ENCODE measurements at regions not wholly inside any gene's neighbourhood (a gene's known extent, or its start where the extent isn't known, plus 50 kb on each side); places are given as distances from the start of the nearest gene placed in this dataset.

- Histone ChIP-seq H3K9me3 (ENCODE audit: control insufficient read depth, low read depth, low read length) (no peaks in the 10 kb centered on the region), H3K9ac (ENCODE audit: control insufficient read depth, extremely low read depth, insufficient read depth, low read length) (no peak overlapping the region), H3K4me3 (ENCODE audit: control insufficient read depth in 2 of 3, extremely low read depth in 1 of 3, insufficient read depth in 2 of 3, low read depth in 1 of 3, low read length in 3 of 3) (no peak overlapping the region), H3K27me3 (ENCODE audit: control insufficient read depth, extremely low read depth, insufficient read depth, low read length) (no peaks in the 10 kb centered on the region), H3K36me3 (ENCODE audit: control insufficient read depth in 2 of 2, extremely low read depth in 1 of 2, insufficient read depth in 2 of 2, low read length in 2 of 2) (peaks cover 24 to 40% of the 10 kb centered on the region in 2 experiments), H3K79me2 (ENCODE audit: control insufficient read depth, insufficient read depth, low read length) (no peaks in the 10 kb centered on the region), H3K4me2 (ENCODE audit: control insufficient read depth, extremely low read depth, insufficient read depth, low read depth, low read length) (no peak overlapping the region), H3K9me1 (ENCODE audit: control insufficient read depth, extremely low read depth, insufficient read depth, low read length) (no peaks in the 10 kb centered on the region), H4K20me1 (ENCODE audit: control insufficient read depth, extremely low read depth, insufficient read depth, low read length) (peaks cover 4% of the 10 kb centered on the region), H3K4me1 (ENCODE audit: control insufficient read depth, extremely low read depth, insufficient read depth, low read length) (no peaks in the 10 kb centered on the region), H3K27ac (ENCODE audit: control insufficient read depth, insufficient read depth, low read length) (no peak overlapping the region), H2AFZ (ENCODE audit: control insufficient read depth, low read length) (no peak overlapping the region)
- dilution Hi-C loops (cut with MboI; ENCODE audit: extremely low pct_ligation_motif_present, low sequenced_read_pairs), result no loop called here
- no peak for DNase-seq (ENCODE audit: low read depth, low spot score)
- FAIRE-seq, result no peak
- no peak for TF ChIP-seq EZH2 (IDR thresholded peaks at IDR 0.05; ENCODE audit: low read length)
- TF ChIP-seq, protein P1, sequence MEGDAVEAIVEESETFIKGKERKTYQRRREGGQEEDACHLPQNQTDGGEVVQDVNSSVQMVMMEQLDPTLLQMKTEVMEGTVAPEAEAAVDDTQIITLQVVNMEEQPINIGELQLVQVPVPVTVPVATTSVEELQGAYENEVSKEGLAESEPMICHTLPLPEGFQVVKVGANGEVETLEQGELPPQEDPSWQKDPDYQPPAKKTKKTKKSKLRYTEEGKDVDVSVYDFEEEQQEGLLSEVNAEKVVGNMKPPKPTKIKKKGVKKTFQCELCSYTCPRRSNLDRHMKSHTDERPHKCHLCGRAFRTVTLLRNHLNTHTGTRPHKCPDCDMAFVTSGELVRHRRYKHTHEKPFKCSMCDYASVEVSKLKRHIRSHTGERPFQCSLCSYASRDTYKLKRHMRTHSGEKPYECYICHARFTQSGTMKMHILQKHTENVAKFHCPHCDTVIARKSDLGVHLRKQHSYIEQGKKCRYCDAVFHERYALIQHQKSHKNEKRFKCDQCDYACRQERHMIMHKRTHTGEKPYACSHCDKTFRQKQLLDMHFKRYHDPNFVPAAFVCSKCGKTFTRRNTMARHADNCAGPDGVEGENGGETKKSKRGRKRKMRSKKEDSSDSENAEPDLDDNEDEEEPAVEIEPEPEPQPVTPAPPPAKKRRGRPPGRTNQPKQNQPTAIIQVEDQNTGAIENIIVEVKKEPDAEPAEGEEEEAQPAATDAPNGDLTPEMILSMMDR (optimal IDR thresholded peaks at IDR 0.05 in 1 of 3, IDR thresholded peaks at IDR 0.05 in 1 of 3, conservative IDR thresholded peaks at IDR 0.05 in 1 of 3; ENCODE audit: extremely low read depth in 1 of 3, insufficient read depth in 2 of 3, low read length in 3 of 3), result no peak
These were observed 76.6 kb upstream of the WWC1 start for GRCh38 chr5:168214886-168215285.

GRCh38 chr5:168215646-168216045, 75.8 kb upstream of the WWC1 start:
- no peak overlapping the region for H3K9ac ChIP-seq (ENCODE audit: control insufficient read depth, extremely low read depth, insufficient read depth, low read length)
- no peak overlapping the region for H2AFZ ChIP-seq (ENCODE audit: control insufficient read depth, low read length)
- FAIRE-seq, result no peak
- H3K4me3 ChIP-seq (ENCODE audit: control insufficient read depth in 2 of 3, extremely low read depth in 1 of 3, insufficient read depth in 2 of 3, low read depth in 1 of 3, low read length in 3 of 3), result no peak overlapping the region
- peaks cover 21 to 37% of the 10 kb centered on the region in 2 experiments for H3K36me3 ChIP-seq (ENCODE audit: control insufficient read depth in 2 of 2, extremely low read depth in 1 of 2, insufficient read depth in 2 of 2, low read length in 2 of 2)
- no peaks in the 10 kb centered on the region for H3K9me1 ChIP-seq (ENCODE audit: control insufficient read depth, extremely low read depth, insufficient read depth, low read length)
- TF ChIP-seq EZH2 (IDR thresholded peaks at IDR 0.05; ENCODE audit: low read length), result no peak
- TF ChIP-seq, protein P1 (optimal IDR thresholded peaks at IDR 0.05 in 1 of 3, IDR thresholded peaks at IDR 0.05 in 1 of 3, conservative IDR thresholded peaks at IDR 0.05 in 1 of 3; ENCODE audit: extremely low read depth in 1 of 3, insufficient read depth in 2 of 3, low read length in 3 of 3), result no peak
- no peak overlapping the region for H3K27ac ChIP-seq (ENCODE audit: control insufficient read depth, insufficient read depth, low read length)
- H3K4me2 ChIP-seq (ENCODE audit: control insufficient read depth, extremely low read depth, insufficient read depth, low read depth, low read length), result no peak overlapping the region
- dilution Hi-C loops (cut with MboI; ENCODE audit: extremely low pct_ligation_motif_present, low sequenced_read_pairs), result no loop called here
- no peaks in the 10 kb centered on the region for H3K9me3 ChIP-seq (ENCODE audit: control insufficient read depth, low read depth, low read length)
- peaks cover 8% of the 10 kb centered on the region for H4K20me1 ChIP-seq (ENCODE audit: control insufficient read depth, extremely low read depth, insufficient read depth, low read length)
- no peak for DNase-seq (ENCODE audit: low read depth, low spot score)
- H3K27me3 ChIP-seq (ENCODE audit: control insufficient read depth, extremely low read depth, insufficient read depth, low read length), result no peaks in the 10 kb centered on the region
- no peaks in the 10 kb centered on the region for H3K79me2 ChIP-seq (ENCODE audit: control insufficient read depth, insufficient read depth, low read length)
- no peaks in the 10 kb centered on the region for H3K4me1 ChIP-seq (ENCODE audit: control insufficient read depth, extremely low read depth, insufficient read depth, low read length)

Data from keratinocyte (primary cell).